NT2/D1 (cell line): ENCODE measurements at regions not wholly inside any gene's neighbourhood (a gene's known extent, or its start where the extent isn't known, plus 50 kb on each side); places are given as distances from the start of the nearest gene placed in this dataset.

Source experiments
- DNase-seq: peaks from one replicate; pipeline ENCODE4 v3.0.0-alpha.2; 2011; ENCODE audit warnings: low read depth, low spot score
- H3K27me3 ChIP-seq: 2 replicates; pipeline ENCODE4 v1.6.0; 2011; ENCODE audit warnings: mild to moderate bottlenecking; ENCODE audit not compliant: insufficient read length, insufficient read depth
- H3K36me3 ChIP-seq: 2 replicates; pipeline ENCODE4 v1.6.1; 2011; ENCODE audit warnings: mild to moderate bottlenecking, low read length, mixed read lengths; ENCODE audit not compliant: insufficient read depth, insufficient read length
- H3K4me1 ChIP-seq: 2 replicates; pipeline ENCODE4 v1.5.1; 2011; ENCODE audit not compliant: insufficient read depth, insufficient read length
- H3K4me3 ChIP-seq: 2 replicates; pipeline ENCODE4 v1.5.1; 2011; ENCODE audit warnings: low read depth; ENCODE audit not compliant: insufficient read length
- H3K9ac ChIP-seq: 2 replicates; pipeline ENCODE4 v1.6.0; 2011; ENCODE audit warnings: low read depth; ENCODE audit not compliant: insufficient read length
- H3K9me3 ChIP-seq: 2 replicates; pipeline ENCODE4 v1.5.1; 2011; ENCODE audit warnings: mild to moderate bottlenecking, low read length; ENCODE audit not compliant: insufficient read depth
- SUZ12 ChIP-seq: IDR thresholded peaks from 2 replicates; pipeline ENCODE4 v1.6.1; 2011; ENCODE audit not compliant: insufficient read length, insufficient read depth; ENCODE audit errors: extremely low read depth
- YY1 ChIP-seq: IDR thresholded peaks from 2 replicates; pipeline ENCODE4 v1.6.1; 2011; ENCODE audit not compliant: insufficient read length, insufficient read depth
- ZNF274 ChIP-seq: IDR thresholded peaks from 2 replicates; pipeline ENCODE4 v1.6.1; 2011; ENCODE audit warnings: mild to moderate bottlenecking, low read depth, low read length

GRCh38 chr15:37638691-37639090, 295.7 kb upstream of the TMCO5A start:
- Histone ChIP-seq H3K9ac (no peak overlapping the region), H3K27me3 (no peaks in the 10 kb centered on the region), H3K36me3 (no peaks in the 10 kb centered on the region), H3K4me3 (no peak overlapping the region), H3K9me3 (no peaks in the 10 kb centered on the region), H3K4me1 (no peaks in the 10 kb centered on the region)
- no peak for DNase-seq
- TF ChIP-seq SUZ12 (no peak), ZNF274 (no peak), YY1 (no peak)

GRCh38 chr15:37652646-37653417, 281.6 kb upstream of the TMCO5A start:
- Histone ChIP-seq H3K4me1 (no peaks in the 10 kb centered on the region), H3K9ac (no peak overlapping the region), H3K9me3 (no peaks in the 10 kb centered on the region), H3K36me3 (no peaks in the 10 kb centered on the region), H3K27me3 (no peaks in the 10 kb centered on the region), H3K4me3 (no peak overlapping the region)
- no peak for DNase-seq
- no peak for TF ChIP-seq SUZ12

- Histone ChIP-seq H3K9me3 (no peaks in the 10 kb centered on the region), H3K27me3 (no peaks in the 10 kb centered on the region), H3K4me1 (no peaks in the 10 kb centered on the region), H3K9ac (no peak overlapping the region), H3K36me3 (no peaks in the 10 kb centered on the region), H3K4me3 (no peak overlapping the region)
- no peak for DNase-seq
- TF ChIP-seq YY1 (no peak), SUZ12 (no peak), ZNF274 (no peak)
These were observed 256.3 kb upstream of the TMCO5A start for GRCh38 chr15:37678124-37678523.

GRCh38 chr15:37679627-37680026, 254.8 kb upstream of the TMCO5A start:
- Histone ChIP-seq H3K27me3 (no peaks in the 10 kb centered on the region), H3K9ac (no peak overlapping the region), H3K36me3 (no peaks in the 10 kb centered on the region), H3K4me3 (no peak overlapping the region), H3K9me3 (no peaks in the 10 kb centered on the region), H3K4me1 (no peaks in the 10 kb centered on the region)
- DNase-seq, result no peak
- TF ChIP-seq ZNF274, result no peak
- TF ChIP-seq SUZ12, result no peak
- no peak for TF ChIP-seq YY1

GRCh38 chr15:37682304-37682703, 252.1 kb upstream of the TMCO5A start:
- Histone ChIP-seq H3K4me1 (no peaks in the 10 kb centered on the region), H3K9ac (no peak overlapping the region), H3K27me3 (no peaks in the 10 kb centered on the region), H3K36me3 (no peaks in the 10 kb centered on the region), H3K4me3 (no peak overlapping the region), H3K9me3 (no peaks in the 10 kb centered on the region; the same call in 1 of the 2 replicates)
- DNase-seq, result no peak
- TF ChIP-seq YY1, result no peak
- TF ChIP-seq SUZ12, result no peak
- no peak for TF ChIP-seq ZNF274

- TF ChIP-seq ZNF274 (no peak), YY1 (no peak), SUZ12 (no peak)
- Histone ChIP-seq H3K9ac (no peak overlapping the region), H3K36me3 (no peaks in the 10 kb centered on the region), H3K4me3 (no peak overlapping the region), H3K9me3 (peaks cover 14% of the 10 kb centered on the region), H3K4me1 (no peaks in the 10 kb centered on the region), H3K27me3 (no peaks in the 10 kb centered on the region)
- no peak for DNase-seq
These were observed 242.5 kb upstream of the TMCO5A start for GRCh38 chr15:37691911-37692310.

GRCh38 chr15:37693926-37694325, 240.5 kb upstream of the TMCO5A start:
- no peaks in the 10 kb centered on the region for H3K27me3 ChIP-seq

More at GRCh38 chr15:37693926-37694325, 240.5 kb upstream of the TMCO5A start:
- TF ChIP-seq YY1 (no peak), ZNF274 (no peak), SUZ12 (no peak)
- no peak overlapping the region for H3K4me3 ChIP-seq
- no peak overlapping the region for H3K9ac ChIP-seq
- H3K9me3 ChIP-seq, result peaks cover 19% of the 10 kb centered on the region
- DNase-seq, result no peak
- H3K4me1 ChIP-seq, result no peaks in the 10 kb centered on the region
- no peaks in the 10 kb centered on the region for H3K36me3 ChIP-seq
